Esophagus (tissue), 2 donors: ENCODE measurements at regions not wholly inside any gene's neighbourhood (a gene's known extent, or its start where the extent isn't known, plus 50 kb on each side); places are given as distances from the start of the nearest gene placed in this dataset.
A peak's percentile ranks its signal among the peaks of the same experiment; 100 is the strongest.
"Not testable (repeated sequence)": the region's sequence is repeated elsewhere in the genome, so short reads cannot be mapped to it uniquely, and the experiment has no call there.

Experiments
- H3K27ac ChIP-seq, 2 donors: one replicate each; pipeline ENCODE4 v1.5.1; 2013; ENCODE audit warnings: low read depth in 2 of 2, mild to moderate bottlenecking in 2 of 2, inconsistent platforms in 1 of 2, low read length in 1 of 2, moderate library complexity in 1 of 2
- H3K27me3 ChIP-seq, 2 donors: one replicate each; pipeline ENCODE4 v1.6.1; 2013; ENCODE audit warnings: low read length in 2 of 2, control low read depth in 1 of 2, mild to moderate bottlenecking in 1 of 2; ENCODE audit not compliant: insufficient read depth in 2 of 2, control insufficient read depth in 1 of 2
- H3K36me3 ChIP-seq, 2 donors: one replicate each; pipeline ENCODE4 v1.6.1; 2013; ENCODE audit warnings: low read length in 1 of 2; ENCODE audit not compliant: control insufficient read depth in 2 of 2, insufficient read depth in 2 of 2
- H3K4me1 ChIP-seq, 2 donors: one replicate each; pipeline ENCODE4 v1.6.1; 2013; ENCODE audit warnings: low read length in 1 of 2; ENCODE audit not compliant: control insufficient read depth in 2 of 2, insufficient read depth in 2 of 2
- H3K4me3 ChIP-seq, 2 donors: one replicate each; pipeline ENCODE4 v1.5.1; 2013; ENCODE audit warnings: low read length in 2 of 2, mild to moderate bottlenecking in 2 of 2, low read depth in 1 of 2, moderate library complexity in 1 of 2
- H3K9me3 ChIP-seq, 2 donors: one replicate each; pipeline ENCODE4 v1.6.1; 2013; ENCODE audit warnings: mild to moderate bottlenecking in 2 of 2, low read depth in 1 of 2, low read length in 1 of 2, moderate library complexity in 1 of 2; ENCODE audit not compliant: control insufficient read depth in 2 of 2, insufficient read depth in 1 of 2
- WGBS, 2 donors: extraction: QIAGEN DNeasy Blood & Tissue Kit; methylation state at CpG; one replicate each; pipeline ENCODE4 v1.1.7; 2013; 5-methylcytosine and 5-hydroxymethylcytosine counted together
- donor health status: healthy with polysubstance abuse.
- donor health status: Bipolar disorder and iron deficiency.

DNA sequence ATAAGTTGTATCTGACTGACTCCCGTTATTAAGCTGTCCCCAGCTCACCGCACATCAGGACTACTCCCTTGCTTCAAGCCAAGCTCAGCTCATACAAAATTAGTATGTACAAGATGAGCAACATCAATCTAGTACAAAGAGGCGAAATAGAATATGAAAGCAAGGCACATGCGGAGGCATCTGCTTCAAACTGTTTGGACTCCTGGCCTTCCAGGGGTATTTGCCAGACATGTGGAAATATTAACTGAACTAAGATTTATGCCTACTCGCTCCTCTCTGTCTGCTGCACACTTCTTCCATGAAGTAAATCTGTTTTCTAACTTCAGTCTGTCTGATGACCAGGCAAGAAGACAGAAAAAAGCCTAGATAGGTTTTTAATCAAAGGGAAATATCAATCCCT lies 499.8 kb downstream of the PID1 start:
- WGBS, 2 donors, result 62 to 65% methylated on average over 5 of the region's 5 CpGs
- Histone ChIP-seq H3K4me1 (no peaks in the 10 kb centered on the region), H3K9me3 (peaks cover 0 to 2% of the 10 kb centered on the region in 2 donors), H3K27me3 (no peaks in the 10 kb centered on the region), H3K4me3 (no peak overlapping the region), H3K36me3 (no peaks in the 10 kb centered on the region), H3K27ac (peak overlapping the region in 1 of 2 donors; percentile 41)

DNA sequence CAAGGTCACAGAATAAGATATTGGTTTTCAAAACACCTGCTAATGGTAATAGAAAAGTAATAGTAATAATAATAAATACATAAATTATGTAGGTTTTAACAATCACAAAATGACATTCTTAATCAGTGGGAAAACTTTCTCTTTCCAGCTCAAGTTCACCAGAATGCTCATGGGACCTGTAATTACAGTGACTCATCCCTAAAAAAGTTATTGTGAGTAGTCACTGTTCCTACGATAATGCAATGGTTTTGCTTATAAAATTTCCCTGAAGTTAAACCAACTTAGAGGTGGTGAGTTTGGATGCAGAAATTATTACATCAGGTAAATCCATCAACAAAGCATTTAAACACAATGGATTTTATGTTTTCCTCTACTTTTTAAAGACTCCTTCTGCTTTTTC lies 502.3 kb downstream of the PID1 start:
- H3K4me1 ChIP-seq, result no peaks in the 10 kb centered on the region
- peaks cover 0 to 2% of the 10 kb centered on the region in 2 donors for H3K9me3 ChIP-seq
- no peaks in the 10 kb centered on the region for H3K36me3 ChIP-seq
- 70% methylated on average over 1 of the region's 1 CpG for WGBS, 2 donors
- H3K4me3 ChIP-seq, result no peak overlapping the region
- no peak overlapping the region for H3K27ac ChIP-seq
- no peaks in the 10 kb centered on the region for H3K27me3 ChIP-seq

DNA sequence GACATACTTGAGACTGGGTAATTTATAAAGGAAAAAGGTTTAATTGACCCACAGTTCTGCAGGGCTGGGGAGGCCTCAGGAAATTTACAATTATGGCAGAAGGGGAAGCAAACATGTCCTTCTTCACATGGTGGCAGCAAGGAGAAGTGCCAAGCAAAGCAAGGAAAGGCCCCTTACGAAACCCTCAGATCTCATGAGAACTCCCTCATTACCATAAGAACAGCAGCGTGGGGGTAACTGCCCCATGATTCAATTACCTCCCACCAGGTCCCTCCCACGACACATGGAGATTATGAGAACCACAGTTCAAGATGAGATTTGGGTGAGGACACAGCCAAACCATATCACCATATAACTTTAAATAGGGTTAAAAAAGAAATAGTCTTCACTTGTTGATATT lies 502.9 kb downstream of the PID1 start:
- H3K27ac ChIP-seq, result not testable (repeated sequence)

DNA sequence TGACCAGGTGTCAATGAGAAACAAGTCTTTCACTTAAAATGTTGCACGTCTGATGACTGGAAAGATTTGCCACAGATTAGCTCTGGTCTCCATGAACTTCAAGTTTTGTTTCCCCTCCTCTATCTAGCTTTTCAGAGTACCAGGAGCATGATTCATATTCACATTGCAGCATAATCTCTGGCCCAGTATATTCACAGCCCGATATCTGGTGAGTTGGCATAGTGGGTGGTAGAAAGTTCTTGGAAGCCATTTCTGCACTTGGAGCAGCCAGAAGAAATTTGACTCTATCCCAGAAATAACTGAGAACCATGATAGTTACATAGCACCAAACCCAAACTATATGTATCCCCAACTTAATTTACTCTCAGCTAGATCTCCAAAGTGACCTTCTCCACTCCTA lies 503.9 kb downstream of the PID1 start:
- no peak overlapping the region for H3K4me3 ChIP-seq
- H3K4me1 ChIP-seq, result no peaks in the 10 kb centered on the region
- 83 to 87% methylated on average over 2 of the region's 2 CpGs for WGBS, 2 donors
- H3K9me3 ChIP-seq, result no peaks in the 10 kb centered on the region
- H3K27me3 ChIP-seq, result no peaks in the 10 kb centered on the region
- H3K27ac ChIP-seq, result no peak overlapping the region
- H3K36me3 ChIP-seq, result no peaks in the 10 kb centered on the region

More for the DNA sequence above, 502.9 kb downstream of the PID1 start:
- WGBS, 2 donors, result 57 to 67% methylated on average over 3 of the region's 3 CpGs
- H3K4me1 ChIP-seq, H3K9me3 ChIP-seq, H3K27me3 ChIP-seq, H3K4me3 ChIP-seq, H3K36me3 ChIP-seq: not testable (repeated sequence)

DNA sequence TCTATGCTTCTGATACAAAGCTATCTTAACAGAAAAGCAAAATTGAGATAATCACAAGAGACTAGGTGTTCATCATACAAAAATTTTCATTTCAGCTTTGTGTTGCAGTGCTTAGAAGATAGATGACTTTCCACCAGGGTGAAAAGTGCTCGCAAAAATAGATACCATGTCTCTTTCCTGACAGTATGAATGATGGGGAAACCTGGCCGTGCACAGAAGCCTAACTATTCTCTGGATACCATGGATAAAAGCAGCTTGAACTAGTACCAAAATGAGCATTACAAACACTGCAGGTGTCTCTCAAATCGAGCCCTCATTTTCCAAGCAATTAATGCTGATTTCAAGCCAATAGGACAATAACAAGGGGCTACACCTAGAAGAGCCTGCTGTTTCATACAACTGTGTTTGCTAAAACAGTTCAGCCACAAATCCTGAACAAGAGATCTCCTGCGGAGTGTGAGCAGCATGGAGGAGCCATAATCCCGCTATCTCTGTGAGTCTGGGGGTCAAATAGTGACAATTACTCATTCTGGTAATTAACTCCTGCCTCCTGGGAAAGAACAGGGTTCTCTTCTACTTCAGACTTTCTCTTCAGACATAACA lies 507.6 kb downstream of the PID1 start:
- no peak overlapping the region for H3K27ac ChIP-seq
- no peaks in the 10 kb centered on the region for H3K4me1 ChIP-seq
- H3K36me3 ChIP-seq, result no peaks in the 10 kb centered on the region
- 54 to 57% methylated on average over 5 of the region's 5 CpGs for WGBS, 2 donors
- no peak overlapping the region for H3K4me3 ChIP-seq
- no peaks in the 10 kb centered on the region for H3K27me3 ChIP-seq
- H3K9me3 ChIP-seq, result no peaks in the 10 kb centered on the region

DNA sequence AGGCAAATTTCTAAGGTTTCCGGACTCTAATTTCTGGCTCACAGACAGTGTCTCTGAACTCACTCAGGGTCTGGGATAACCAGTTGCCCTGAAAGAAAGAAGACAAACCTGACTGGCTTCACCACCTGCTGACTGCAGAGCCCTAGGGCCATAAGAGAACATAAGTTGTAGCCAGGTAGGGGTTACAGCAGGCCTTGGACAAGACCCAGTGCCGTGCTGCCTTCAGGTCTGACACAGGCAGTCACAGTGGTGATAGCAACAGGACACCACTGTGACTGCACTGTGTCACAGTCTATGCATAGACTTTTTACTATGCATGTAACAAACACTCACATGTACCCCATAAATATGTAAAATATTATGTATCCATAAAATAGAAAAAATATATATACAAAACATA lies 508.5 kb downstream of the PID1 start:
- 83 to 88% methylated on average over 2 of the region's 2 CpGs for WGBS, 2 donors
- Histone ChIP-seq H3K4me3 (no peak overlapping the region), H3K9me3 (no peaks in the 10 kb centered on the region), H3K4me1 (no peaks in the 10 kb centered on the region), H3K36me3 (no peaks in the 10 kb centered on the region), H3K27me3 (no peaks in the 10 kb centered on the region), H3K27ac (no peak overlapping the region)

DNA sequence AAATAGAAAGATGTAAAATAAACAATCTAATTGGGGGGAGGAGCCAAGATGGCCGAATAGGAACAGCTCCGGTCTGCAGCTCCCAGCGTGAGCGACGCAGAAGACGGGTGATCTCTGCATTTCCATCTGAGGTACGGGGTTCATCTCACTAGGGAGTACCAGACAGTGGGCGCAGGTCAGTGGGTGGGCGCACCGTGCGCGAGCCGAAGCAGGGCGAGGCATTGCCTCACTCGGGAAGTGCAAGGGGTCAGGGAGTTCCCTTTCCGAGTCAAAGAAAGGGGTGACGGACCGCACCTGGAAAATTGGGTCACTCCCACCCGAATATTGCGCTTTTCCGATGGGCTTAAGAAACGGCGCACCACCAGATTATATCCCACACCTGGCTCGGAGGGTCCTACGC lies 515.4 kb downstream of the PID1 start:
- H3K27me3 ChIP-seq, H3K9me3 ChIP-seq, H3K4me1 ChIP-seq, H3K27ac ChIP-seq, H3K36me3 ChIP-seq, H3K4me3 ChIP-seq: not testable (repeated sequence)
- 94 to 95% methylated on average over 25 of the region's 25 CpGs for WGBS, 2 donors

DNA sequence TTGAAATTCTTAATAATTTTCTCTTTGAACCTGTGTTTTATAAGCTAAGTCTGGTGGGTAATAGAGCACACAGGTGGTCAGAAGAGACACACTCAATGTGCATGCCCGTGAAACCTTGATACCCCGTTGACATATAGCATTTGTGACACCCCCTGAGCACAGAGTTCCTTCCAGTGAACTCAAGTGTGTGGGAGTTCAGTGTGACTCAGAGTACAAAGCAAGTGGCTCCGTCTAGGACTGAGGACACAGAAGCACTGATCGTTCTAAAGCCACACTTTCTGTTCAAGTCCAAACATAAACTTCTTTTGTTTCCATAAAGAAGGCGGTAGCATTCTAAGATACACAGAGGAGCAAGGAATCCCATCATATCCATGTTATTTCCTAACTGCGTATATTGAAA lies 523.6 kb downstream of the PID1 start:
- Histone ChIP-seq H3K4me1 (no peaks in the 10 kb centered on the region), H3K4me3 (no peak overlapping the region), H3K27ac (no peak overlapping the region), H3K27me3 (no peaks in the 10 kb centered on the region), H3K9me3 (no peaks in the 10 kb centered on the region), H3K36me3 (no peaks in the 10 kb centered on the region)
- WGBS, 2 donors, result 64 to 66% methylated on average over 6 of the region's 6 CpGs

DNA sequence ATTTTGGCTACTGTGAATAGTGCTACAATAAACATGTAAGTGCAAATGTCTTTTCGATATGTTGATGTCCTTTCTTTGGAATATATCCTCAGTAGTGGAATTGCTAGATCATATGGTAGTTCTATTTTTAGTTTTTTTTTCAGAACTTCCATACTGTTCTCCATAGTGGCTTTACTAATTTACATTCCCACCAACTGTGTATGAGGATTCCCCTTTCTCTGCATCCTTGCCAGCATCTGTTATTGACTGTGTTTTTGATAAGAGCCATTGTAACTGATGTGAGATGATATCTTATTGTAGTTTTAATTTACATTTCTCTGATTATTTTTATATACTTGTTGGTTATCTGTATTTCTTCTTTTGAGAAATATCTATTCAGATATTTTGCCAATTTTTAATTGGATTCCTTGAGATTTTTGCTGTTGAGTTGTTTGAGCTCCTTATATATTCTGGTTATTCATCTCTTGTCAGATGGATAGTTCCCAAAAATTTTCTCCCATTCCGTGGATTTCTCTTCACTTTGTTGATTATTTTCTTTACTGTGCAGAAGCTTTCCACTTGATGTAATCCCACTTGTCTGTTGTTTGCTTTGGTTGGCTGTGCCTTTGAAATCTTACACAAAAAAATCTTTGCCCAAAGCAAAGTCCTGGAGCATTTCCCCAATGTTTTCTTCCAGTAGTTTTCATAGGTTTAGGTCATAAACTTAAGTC lies 532.3 kb downstream of the PID1 start:
- no peaks in the 10 kb centered on the region for H3K9me3 ChIP-seq
- no peaks in the 10 kb centered on the region for H3K4me1 ChIP-seq
- 68 to 81% methylated on average over 2 of the region's 2 CpGs for WGBS, 2 donors
- no peak overlapping the region for H3K27ac ChIP-seq
- no peak overlapping the region for H3K4me3 ChIP-seq
- H3K36me3 ChIP-seq, result no peaks in the 10 kb centered on the region
- H3K27me3 ChIP-seq, result no peaks in the 10 kb centered on the region

DNA sequence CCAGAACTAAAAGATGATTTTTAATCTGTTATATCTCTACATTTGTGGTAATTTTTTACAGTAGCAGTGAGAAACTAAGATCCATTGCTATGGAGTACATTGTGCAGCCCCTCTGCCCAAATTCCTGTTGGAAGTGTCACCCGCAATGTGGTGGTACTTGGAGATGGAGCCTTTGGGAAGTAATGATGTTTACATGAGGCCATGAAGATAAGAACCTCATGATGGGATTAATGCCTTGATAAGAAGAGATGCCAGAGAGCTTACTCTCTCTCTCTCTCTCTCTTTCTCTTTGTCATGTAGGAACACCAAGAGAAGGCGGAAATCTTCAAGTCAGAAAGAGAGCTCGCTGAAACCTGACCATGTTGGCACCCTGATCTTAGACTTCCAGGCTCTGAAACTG lies 535.4 kb downstream of the PID1 start:
- H3K4me3 ChIP-seq, result no peak overlapping the region
- no peaks in the 10 kb centered on the region for H3K9me3 ChIP-seq
- 85 to 89% methylated on average over 3 of the region's 3 CpGs for WGBS, 2 donors
- H3K36me3 ChIP-seq, result no peaks in the 10 kb centered on the region
- H3K27me3 ChIP-seq, result no peaks in the 10 kb centered on the region
- H3K27ac ChIP-seq, result no peak overlapping the region
- no peaks in the 10 kb centered on the region for H3K4me1 ChIP-seq
